HL-60 (cell line): ENCODE measurements at regions not wholly inside any gene's neighbourhood (a gene's known extent, or its start where the extent isn't known, plus 50 kb on each side); places are given as distances from the start of the nearest gene placed in this dataset.

Experiments
- CTCF ChIP-seq: IDR thresholded peaks from one replicate; pipeline ENCODE4 v1.5.1; 2011; ENCODE audit warnings: low read length, control low read depth, inconsistent platforms; ENCODE audit not compliant: insufficient read depth
- POLR2AphosphoS5 ChIP-seq: IDR thresholded peaks from 2 replicates; pipeline ENCODE4 v1.6.1; 2012; ENCODE audit warnings: low read depth

GRCh38 chr12:132415327-132416120 lies 74.4 kb upstream of the FBRSL1 start:
- TF ChIP-seq CTCF (no peak), POLR2AphosphoS5 (no peak)
